MM.1S (cell line): ENCODE measurements at regions not wholly inside any gene's neighbourhood (a gene's known extent, or its start where the extent isn't known, plus 50 kb on each side); places are given as distances from the start of the nearest gene placed in this dataset.

ENCODE experiments used
- CTCF ChIP-seq: fragments of 300-600 bp; sonication (generic); IDR thresholded peaks from 2 replicates; pipeline ENCODE4 v1.5.1; 2016; ENCODE audit warnings: antibody characterized with exemption, low read length, mixed read lengths
- EZH2phosphoT487 ChIP-seq: fragments of 300-600 bp; sonication (generic); IDR thresholded peaks from 2 replicates; pipeline ENCODE4 v1.6.1; 2018; ENCODE audit warnings: antibody characterized with exemption, low read length

- no peak for TF ChIP-seq EZH2phosphoT487
- no peak for TF ChIP-seq CTCF
Measured at GRCh38 chr5:3155717-3156116, 404.2 kb upstream of the IRX2 start.
